ENCODE measurements at regions not wholly inside any gene's neighbourhood (a gene's known extent, or its start where the extent isn't known, plus 50 kb on each side); places are given as distances from the start of the nearest gene placed in this dataset.

DNA sequence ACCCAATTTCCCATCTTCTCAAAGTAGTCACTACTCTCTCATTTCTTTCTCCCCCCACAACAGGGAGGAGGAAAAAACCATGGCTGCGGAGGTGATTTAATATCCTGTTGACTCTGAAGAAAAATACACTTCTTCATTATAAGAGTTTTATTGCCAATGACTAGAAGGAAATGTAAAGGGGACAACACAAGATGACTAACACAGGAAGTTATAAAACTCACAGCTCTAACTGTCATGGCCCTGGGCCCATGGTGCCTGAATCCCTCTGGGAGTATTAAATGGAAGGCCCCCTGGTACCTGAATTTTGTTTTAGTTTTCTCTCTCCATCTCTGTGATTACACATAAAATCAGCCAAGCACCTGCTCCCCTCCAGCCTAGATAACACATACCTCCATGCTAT, 352.8 kb upstream of the FAT3 start:
- Histone ChIP-seq H3K4me1 (no peaks in the 10 kb centered on the region), H3K4me3 (no peak overlapping the region), H3K27me3 (no peaks in the 10 kb centered on the region), H3K36me3 (replicated peaks in 1 of 2; ENCODE audit: insufficient read depth in 1 of 2, low read depth in 2 of 2) (no peaks in the 10 kb centered on the region), H3K27ac (no peak overlapping the region), H3K9me3 (no peaks in the 10 kb centered on the region)
- TF ChIP-seq POLR2A (IDR thresholded peaks at IDR 0.05), result no peak
- TF ChIP-seq CTCF (IDR thresholded peaks at IDR 0.05), result no peak
- intact Hi-C loops (cut with DNase I), result no loop called here
- no peak for ATAC-seq
- no peak for DNase-seq
- 65 to 90% methylated on average over 1 of the region's 1 CpG for WGBS, 2 donors

- Histone ChIP-seq H3K36me3 (replicated peaks in 1 of 2; ENCODE audit: insufficient read depth in 1 of 2, low read depth in 2 of 2) (no peaks in the 10 kb centered on the region), H3K4me3 (no peak overlapping the region), H3K4me1 (no peaks in the 10 kb centered on the region), H3K27ac (no peak overlapping the region), H3K9me3 (no peaks in the 10 kb centered on the region), H3K27me3 (no peaks in the 10 kb centered on the region)
- DNase-seq (no peak), ATAC-seq (no peak)
- 56 to 60% methylated on average over 2 of the region's 2 CpGs for WGBS, 2 donors
- intact Hi-C loops (cut with DNase I), result no loop called here
- no peak for TF ChIP-seq POLR2A (IDR thresholded peaks at IDR 0.05)
- no peak for TF ChIP-seq CTCF (IDR thresholded peaks at IDR 0.05)
Observed at GRCh38 chr11:91871048-91871447, 353.6 kb upstream of the FAT3 start.

GRCh38 chr11:91869686-91870085, 354.9 kb upstream of the FAT3 start:
- Histone ChIP-seq H3K4me3 (no peak overlapping the region), H3K4me1 (no peaks in the 10 kb centered on the region), H3K36me3 (replicated peaks in 1 of 2; ENCODE audit: insufficient read depth in 1 of 2, low read depth in 2 of 2) (no peaks in the 10 kb centered on the region), H3K27ac (no peak overlapping the region), H3K27me3 (no peaks in the 10 kb centered on the region), H3K9me3 (no peaks in the 10 kb centered on the region)
- intact Hi-C loops (cut with DNase I), result no loop called here
- no peak for ATAC-seq
- TF ChIP-seq POLR2A (IDR thresholded peaks at IDR 0.05) (no peak), CTCF (IDR thresholded peaks at IDR 0.05) (no peak)
- no peak for DNase-seq
- WGBS, 2 donors, result 4 to 14% methylated on average over 2 of the region's 2 CpGs

GRCh38 chr11:91866642-91867041, 358.0 kb upstream of the FAT3 start:
- ATAC-seq (no peak), DNase-seq (no peak)
- TF ChIP-seq POLR2A (IDR thresholded peaks at IDR 0.05), result no peak

GRCh38 chr11:91860661-91861060, 364.0 kb upstream of the FAT3 start:
- H3K27me3 ChIP-seq, result no peaks in the 10 kb centered on the region
- no peaks in the 10 kb centered on the region for H3K36me3 ChIP-seq (replicated peaks in 1 of 2; ENCODE audit: insufficient read depth in 1 of 2, low read depth in 2 of 2)
- 44 to 54% methylated on average over 3 of the region's 3 CpGs for whole genome bisulfite sequencing, 2 donors
- no peaks in the 10 kb centered on the region for H3K4me1 ChIP-seq
- no peak for TF ChIP-seq POLR2A (IDR thresholded peaks at IDR 0.05)
- TF ChIP-seq CTCF (IDR thresholded peaks at IDR 0.05), result no peak
- no peak overlapping the region for H3K4me3 ChIP-seq
- H3K9me3 ChIP-seq, result no peaks in the 10 kb centered on the region
- no peak overlapping the region for H3K27ac ChIP-seq
- intact Hi-C loops (cut with DNase I), result no loop called here
- ATAC-seq (no peak), DNase-seq (no peak)

More at GRCh38 chr11:91866642-91867041, 358.0 kb upstream of the FAT3 start:
- no peaks in the 10 kb centered on the region for H3K4me1 ChIP-seq
- intact Hi-C loops (cut with DNase I), result no loop called here
- no peaks in the 10 kb centered on the region for H3K36me3 ChIP-seq (replicated peaks in 1 of 2; ENCODE audit: insufficient read depth in 1 of 2, low read depth in 2 of 2)
- H3K9me3 ChIP-seq, result no peaks in the 10 kb centered on the region
- H3K27ac ChIP-seq, result no peak overlapping the region
- no peak overlapping the region for H3K4me3 ChIP-seq
- WGBS, 2 donors, result 48 to 62% methylated on average over 3 of the region's 3 CpGs
- no peaks in the 10 kb centered on the region for H3K27me3 ChIP-seq

Measured in body of pancreas (tissue), 4 donors.